ENCODE measurements at regions not wholly inside any gene's neighbourhood (a gene's known extent, or its start where the extent isn't known, plus 50 kb on each side); places are given as distances from the start of the nearest gene placed in this dataset.
"Not testable (repeated sequence)": the region's sequence is repeated elsewhere in the genome, so short reads cannot be mapped to it uniquely, and the experiment has no call there.

- TF ChIP-seq POLR2AphosphoS5, POLR2A (IDR thresholded peaks at IDR 0.05): not testable (repeated sequence)
These were observed 2169.0 kb upstream of the DEFB115 start for GRCh38 chr20:29088472-29088871.
